ENCODE measurements at regions not wholly inside any gene's neighbourhood (a gene's known extent, or its start where the extent isn't known, plus 50 kb on each side); places are given as distances from the start of the nearest gene placed in this dataset.

GRCh38 chr16:87058728-87059250 lies 258.4 kb downstream of the C16orf95 start:
- no peak for DNase-seq

GRCh38 chr16:87060034-87060986 lies 256.9 kb downstream of the C16orf95 start:
- no peak for DNase-seq

- DNase-seq = no peak
These were observed 255.8 kb downstream of the C16orf95 start for GRCh38 chr16:87061243-87061920.

GRCh38 chr16:87062569-87063442 lies 254.4 kb downstream of the C16orf95 start:
- peak; percentile 51 for DNase-seq

GRCh38 chr16:87063543-87063942 lies 253.6 kb downstream of the C16orf95 start:
- DNase-seq = no peak

GRCh38 chr16:87064731-87065445 lies 252.3 kb downstream of the C16orf95 start:
- DNase-seq = no peak

- no peak for DNase-seq
These were observed 251.6 kb downstream of the C16orf95 start for GRCh38 chr16:87065446-87066132.

- DNase-seq = no peak
These were observed 250.8 kb downstream of the C16orf95 start for GRCh38 chr16:87066133-87067002.

- DNase-seq = no peak
These were observed 250.1 kb downstream of the C16orf95 start for GRCh38 chr16:87067003-87067556.

- DNase-seq = no peak
These were observed 249.1 kb downstream of the C16orf95 start for GRCh38 chr16:87067836-87068761.

- DNase-seq = no peak
These were observed 248.4 kb downstream of the C16orf95 start for GRCh38 chr16:87068762-87069150.

GRCh38 chr16:87070657-87071056 lies 246.5 kb downstream of the C16orf95 start:
- no peak for DNase-seq

- no peak for DNase-seq
These were observed 245.1 kb downstream of the C16orf95 start for GRCh38 chr16:87072101-87072500.

GRCh38 chr16:87074641-87075318 lies 242.4 kb downstream of the C16orf95 start:
- DNase-seq = no peak

- no peak for DNase-seq
These were observed 241.8 kb downstream of the C16orf95 start for GRCh38 chr16:87075319-87075860.

- DNase-seq = no peak
These were observed 240.8 kb downstream of the C16orf95 start for GRCh38 chr16:87076331-87076949.

- DNase-seq = peak; percentile 32
These were observed 240.0 kb downstream of the C16orf95 start for GRCh38 chr16:87076950-87077749.

Data from activated naive CD4-positive, alpha-beta T cell treated with anti-CD3 and anti-CD28 coated beads, Interleukin-2, amount 50 U/mL, for 16 hours (primary cell).